IMR-90 (cell line): ENCODE measurements at regions not wholly inside any gene's neighbourhood (a gene's known extent, or its start where the extent isn't known, plus 50 kb on each side); places are given as distances from the start of the nearest gene placed in this dataset.

ENCODE experiments used
- ATAC-seq: fragments of 200-7000 bp; cut with Tn5 transposase; 2 replicates; pipeline ENCODE4 v1.9.1; 2020; ENCODE audit warnings: low read depth, mild to moderate bottlenecking, moderate library complexity
- BruUV-seq: library from RNA; stranded (reverse); fragments of 400-500 nt; replicated peaks from 2 replicates; lab custom pipeline; 2021; lab: Mats Ljungman, UMichigan
- CTCF ChIA-PET: fragments of 300-600 bp; formaldehyde crosslinking; extraction: SDS; loops from one replicate; lab custom pipeline; 2021; ENCODE audit warnings: antibody characterized with exemption; lab: Yijun Ruan, JAX
- POLR2A ChIA-PET: fragments of 300-600 bp; sonication (Branson Sonifier 250); formaldehyde crosslinking; loops from one replicate; lab custom pipeline; 2022; ENCODE audit warnings: antibody characterized with exemption; ENCODE audit not compliant: unreplicated experiment; lab: Charles Lee
- DNase-seq: peaks from one replicate; pipeline ENCODE4 v3.0.0; 2013
- H2AFZ ChIP-seq: replicated peaks from 2 replicates; pipeline ENCODE3; 2013; ENCODE audit warnings: low read length, mild to moderate bottlenecking; ENCODE audit not compliant: poor library complexity
- H2AK5ac ChIP-seq: 2 replicates; pipeline ENCODE4 v1.6.1; 2013; ENCODE audit warnings: low read depth, low read length, inconsistent platforms
- H2AK9ac ChIP-seq: replicated peaks from 2 replicates; pipeline ENCODE3; 2013; ENCODE audit warnings: mild to moderate bottlenecking, low read depth, low read length, moderate library complexity; ENCODE audit not compliant: poor library complexity
- H2BK120ac ChIP-seq: 2 replicates; pipeline ENCODE4 v1.6.1; 2013; ENCODE audit warnings: low read depth, low read length, inconsistent platforms
- H2BK15ac ChIP-seq: 3 replicates; pipeline ENCODE4 v1.6.1; 2013; ENCODE audit warnings: low read depth, low read length, inconsistent platforms
- H2BK20ac ChIP-seq: 2 replicates; pipeline ENCODE4 v1.6.1; 2013; ENCODE audit warnings: low read depth, mild to moderate bottlenecking, inconsistent platforms, low read length, moderate library complexity
- H2BK5ac ChIP-seq: 2 replicates; pipeline ENCODE4 v1.6.1; 2013; ENCODE audit warnings: mild to moderate bottlenecking, low read depth, low read length, inconsistent platforms; ENCODE audit not compliant: poor library complexity, severe bottlenecking
- H3K14ac ChIP-seq: replicated peaks from 2 replicates; pipeline ENCODE4 v1.6.1; 2013; ENCODE audit warnings: low read depth, low read length, inconsistent platforms
- H3K18ac ChIP-seq: 2 replicates; pipeline ENCODE4 v1.6.1; 2013; ENCODE audit warnings: low read depth, low read length, control low read depth
- H3K23ac ChIP-seq: 2 replicates; pipeline ENCODE4 v1.6.1; 2013; ENCODE audit warnings: low read depth, low read length, inconsistent platforms
- H3K27ac ChIP-seq: 2 replicates; pipeline ENCODE4 v1.5.1; 2013; ENCODE audit warnings: mild to moderate bottlenecking, control low read depth, low read length; ENCODE audit not compliant: insufficient read depth
- H3K27me3 ChIP-seq: 2 replicates; pipeline ENCODE4 v1.6.1; 2013; ENCODE audit warnings: low read length; ENCODE audit not compliant: control insufficient read depth, insufficient read depth
- H3K36me3 ChIP-seq: 2 replicates; pipeline ENCODE4 v1.6.1; 2013; ENCODE audit warnings: low read length, mixed read lengths; ENCODE audit not compliant: control insufficient read depth, insufficient read depth
- H3K4ac ChIP-seq: 2 replicates; pipeline ENCODE4 v1.6.1; 2013; ENCODE audit warnings: low read depth, low read length, inconsistent platforms
- H3K4me1 ChIP-seq: 2 replicates; pipeline ENCODE4 v1.6.1; 2013; ENCODE audit warnings: low read length, mixed read lengths; ENCODE audit not compliant: control insufficient read depth, insufficient read depth
- H3K4me2 ChIP-seq: 2 replicates; pipeline ENCODE4 v1.6.1; 2013; ENCODE audit warnings: low read depth, mild to moderate bottlenecking, control low read depth, low read length, moderate library complexity
- H3K4me3 ChIP-seq: 2 replicates; pipeline ENCODE4 v1.5.1; 2013; ENCODE audit warnings: low read depth, mild to moderate bottlenecking, control low read depth, low read length, moderate library complexity; ENCODE audit not compliant: insufficient read depth
- H3K56ac ChIP-seq: 2 replicates; pipeline ENCODE4 v1.6.1; 2013; ENCODE audit warnings: low read length, inconsistent platforms; ENCODE audit not compliant: insufficient read depth; ENCODE audit errors: extremely low read depth
- H3K79me1 ChIP-seq, 2 experiments: 2 replicates each; pipeline ENCODE4 v1.6.1; 2013; ENCODE audit warnings: low read length in 2 of 2, inconsistent platforms in 1 of 2, low read depth in 1 of 2
- H3K9ac ChIP-seq: 2 replicates; pipeline ENCODE4 v1.6.1; 2013; ENCODE audit warnings: low read depth, low read length, control low read depth
- H3K9me1 ChIP-seq: 2 replicates; pipeline ENCODE4 v1.6.1; 2013; ENCODE audit warnings: low read length, inconsistent platforms; ENCODE audit not compliant: insufficient read depth
- H3K9me3 ChIP-seq: 2 replicates; pipeline ENCODE4 v1.6.1; 2013; ENCODE audit warnings: low read length; ENCODE audit not compliant: control insufficient read depth, insufficient read depth
- H4K20me1 ChIP-seq: 2 replicates; pipeline ENCODE4 v1.6.1; 2013; ENCODE audit warnings: low read length, inconsistent platforms; ENCODE audit not compliant: insufficient read depth
- H4K5ac ChIP-seq: 2 replicates; pipeline ENCODE4 v1.6.1; 2013; ENCODE audit warnings: mild to moderate bottlenecking, low read depth, low read length, control low read depth
- H4K8ac ChIP-seq, 2 experiments: 2 replicates each; pipeline ENCODE4 v1.6.1; 2013; ENCODE audit warnings: low read depth in 2 of 2, low read length in 2 of 2, control low read depth in 1 of 2, inconsistent platforms in 1 of 2
- H4K91ac ChIP-seq: 2 replicates; pipeline ENCODE4 v1.6.1; 2013; ENCODE audit warnings: low read depth, low read length, inconsistent platforms; ENCODE audit not compliant: insufficient read depth
- RCOR1 ChIP-seq: IDR thresholded peaks from 2 replicates; pipeline ENCODE4 v1.6.1; 2012; ENCODE audit warnings: mild to moderate bottlenecking, low read length, improper control_type of control experiment; ENCODE audit not compliant: insufficient replicate concordance
- WGBS, 2 experiments: methylation state at CpG; one replicate each; pipeline versions ENCODE4 v1.1.5 to v1.1.7; 2013; ENCODE audit warnings: missing lambda C conversion rate in 2 of 2; ENCODE audit not compliant: insufficient read length in 1 of 2; ENCODE audit errors: extremely low coverage in 2 of 2; 5-methylcytosine and 5-hydroxymethylcytosine counted together
- dilution Hi-C: fragments of 300-500 bp; cut with HindIII; formaldehyde crosslinking; loops from one replicate; pipeline ENCODE4 v1.14.3; 2018; ENCODE audit warnings: low sequenced_read_pairs; ENCODE audit not compliant: unreplicated experiment
- in situ Hi-C: fragments of 300-500 bp; cut with MboI; formaldehyde crosslinking; loops from 3 replicates; pipeline ENCODE4 v1.14.3; 2019; ENCODE audit warnings: low sequenced_read_pairs, inconsistent platforms, mixed read lengths
- intact Hi-C: fragments of 100-400 bp; cut with micrococcal nuclease; formaldehyde crosslinking; loops from 2 replicates; pipeline ENCODE4 v1.10.0; 2022

DNA sequence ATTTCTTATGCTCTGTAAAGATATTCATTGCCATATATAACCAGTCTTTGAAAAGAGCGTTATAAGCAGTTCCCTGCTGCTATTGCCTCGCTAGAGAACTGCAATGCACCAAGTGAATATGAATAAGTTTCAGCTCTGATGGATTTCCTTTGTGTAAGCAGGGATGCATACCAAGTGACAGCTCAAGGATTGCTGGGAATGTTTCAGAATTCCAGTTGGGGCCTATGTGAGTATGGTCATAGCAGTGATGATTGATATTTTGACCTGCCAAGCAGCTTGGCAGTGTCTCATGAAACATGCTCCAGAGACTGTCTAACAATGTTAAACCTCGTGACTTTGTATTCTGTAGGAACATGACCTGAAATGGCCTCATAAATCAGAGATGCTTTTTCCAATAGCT, 312.6 kb downstream of the C11orf87 start:
- intact Hi-C loops, result no loop called here
- Histone ChIP-seq H3K23ac (no peak overlapping the region), H2BK15ac (no peak overlapping the region), H4K5ac (no peak overlapping the region), H2AFZ (no peak overlapping the region), H2BK120ac (no peak overlapping the region), H3K9me1 (no peaks in the 10 kb centered on the region), H2BK20ac (no peak overlapping the region; the same call in 1 of the 2 replicates), H3K4me3 (no peak overlapping the region), H3K56ac (no peak overlapping the region), H2BK5ac (no peak overlapping the region), H3K18ac (no peak overlapping the region), H3K4ac (no peak overlapping the region), H2AK5ac (no peak overlapping the region), H3K9ac (no peak overlapping the region), H2AK9ac (no peak overlapping the region), H3K9me3 (no peaks in the 10 kb centered on the region; the same call in 1 of the 2 replicates), H3K14ac (no peak overlapping the region), H4K20me1 (no peaks in the 10 kb centered on the region), H3K4me2 (no peak overlapping the region), H3K4me1 (no peaks in the 10 kb centered on the region), H3K79me1 (no peaks in the 10 kb centered on the region), H3K36me3 (no peaks in the 10 kb centered on the region), H4K8ac (no peak overlapping the region), H4K91ac (no peak overlapping the region), H3K27ac (no peak overlapping the region), H3K27me3 (no peaks in the 10 kb centered on the region)
- ATAC-seq, result peak; percentile 25
- BruUV-seq, result no TSS peak
- in situ Hi-C loops, result no loop called here
- whole genome bisulfite sequencing, 2 experiments, result no CpG with 5 or more reads among the region's 3 CpGs
- DNase-seq, result peak; percentile 10
- ChIA-PET POLR2A (no interaction called here), CTCF (no interaction called here)
- no peak for TF ChIP-seq RCOR1
- dilution Hi-C loops, result no loop called here
